Endothelial cell of umbilical vein (primary cell): ENCODE measurements at regions not wholly inside any gene's neighbourhood (a gene's known extent, or its start where the extent isn't known, plus 50 kb on each side); places are given as distances from the start of the nearest gene placed in this dataset.
"Not testable (repeated sequence)": the region's sequence is repeated elsewhere in the genome, so short reads cannot be mapped to it uniquely, and the experiment has no call there.

Source experiments
- CTCF ChIP-seq, 2 donors: IDR thresholded peaks; 1 replicate in 1 of 2; 2 replicates in 1 of 2; pipeline ENCODE4 v1.5.1; 2011; ENCODE audit warnings: low read length in 2 of 2, mild to moderate bottlenecking in 2 of 2, moderate library complexity in 2 of 2, control low read depth in 1 of 2, inconsistent platforms in 1 of 2, low read depth in 1 of 2; ENCODE audit not compliant: insufficient read depth in 1 of 2; ENCODE audit errors: extremely low read depth in 1 of 2
- FOS ChIP-seq: IDR thresholded peaks from 2 replicates; pipeline ENCODE4 v1.6.1; 2011; ENCODE audit warnings: mild to moderate bottlenecking, low read length, moderate library complexity, borderline replicate concordance; ENCODE audit not compliant: insufficient read depth
- MAX ChIP-seq: IDR thresholded peaks from 2 replicates; pipeline ENCODE4 v1.6.1; 2011; ENCODE audit not compliant: insufficient read depth, insufficient read length
- POLR2A ChIP-seq: IDR thresholded peaks from 2 replicates; pipeline ENCODE4 v1.6.1; 2012; ENCODE audit warnings: low read depth, mild to moderate bottlenecking, control low read depth, low read length
- POLR2AphosphoS5 ChIP-seq: IDR thresholded peaks from 2 replicates; pipeline ENCODE4 v1.6.1; 2012; ENCODE audit warnings: low read depth, mild to moderate bottlenecking, control low read depth, low read length, moderate library complexity; ENCODE audit not compliant: insufficient read depth

- not testable (repeated sequence) for TF ChIP-seq CTCF (IDR thresholded peaks at IDR 0.05; ENCODE audit: extremely low read depth in 1 of 2, insufficient read depth in 1 of 2, low read depth in 1 of 2, low read length in 2 of 2); POLR2A; POLR2AphosphoS5; FOS; MAX
Observed at GRCh38 chr12:33937669-33938068, 84.6 kb upstream of the ALG10 start.
